Prostate gland (tissue), 2 donors: ENCODE measurements at regions not wholly inside any gene's neighbourhood (a gene's known extent, or its start where the extent isn't known, plus 50 kb on each side); places are given as distances from the start of the nearest gene placed in this dataset.

Experiments
- DNase-seq: peaks from one replicate; pipeline ENCODE4 v3.0.0-alpha.2; 2019; ENCODE audit warnings: low spot score
- H3K27ac ChIP-seq, 2 donors: fragments of 200-600 bp; sonication (generic); 2 replicates each; pipeline ENCODE4 v1.5.1; 2017 to 2019
- H3K27me3 ChIP-seq: fragments of 200-600 bp; sonication (generic); replicated peaks from 2 replicates; pipeline ENCODE4 v1.5.1; 2019; ENCODE audit not compliant: insufficient read depth
- H3K36me3 ChIP-seq, 2 donors: fragments of 200-600 bp; sonication (generic); 1 replicate in 1 of 2; 2 replicates in 1 of 2; pipeline versions ENCODE4 v1.5.1 to v1.8.1; 2017 to 2019
- H3K4me1 ChIP-seq: fragments of 200-600 bp; sonication (generic); replicated peaks from 2 replicates; pipeline ENCODE4 v1.5.1; 2019
- H3K4me3 ChIP-seq, 2 donors: fragments of 200-600 bp; sonication (generic); 2 replicates each; pipeline ENCODE4 v1.5.1; 2017 to 2019
- H3K9me3 ChIP-seq: fragments of 200-600 bp; sonication (generic); 2 replicates; pipeline ENCODE4 v1.5.1; 2017
- CTCF ChIP-seq, 4 experiments: fragments of 200-600 bp in 2 of 4; fragments of 450-650 bp in 2 of 4; sonication (generic) in 2 of 4; IDR thresholded peaks; 1 replicate in 3 of 4; 2 replicates in 1 of 4; pipeline ENCODE4 v1.5.1; 2016 to 2019; ENCODE audit warnings: antibody characterized with exemption in 4 of 4, mild to moderate bottlenecking in 2 of 4, moderate library complexity in 2 of 4
- POLR2A ChIP-seq: fragments of 450-650 bp; IDR thresholded peaks from one replicate; pipeline ENCODE4 v1.6.1; 2016; ENCODE audit warnings: antibody characterized with exemption, mild to moderate bottlenecking
- POLR2AphosphoS5 ChIP-seq: sonication (generic); formaldehyde crosslinking; IDR thresholded peaks from one replicate; pipeline ENCODE4 v1.6.1; 2017; ENCODE audit warnings: antibody characterized with exemption
- WGBS: methylation state at CpG from one replicate; pipeline ENCODE4 v1.1.5; 2018; 5-methylcytosine and 5-hydroxymethylcytosine counted together
- intact Hi-C: fragments of 100-400 bp; cut with DNase I; formaldehyde crosslinking; loops from one replicate; pipeline ENCODE4 v1.14.2; 2022

- H3K27me3 ChIP-seq = no peaks in the 10 kb centered on the region
- 87% methylated on average over 15 of the region's 17 CpGs for WGBS
- H3K36me3 ChIP-seq = no peaks in the 10 kb centered on the region
- H3K4me3 ChIP-seq = no peak overlapping the region
- H3K4me1 ChIP-seq = no peaks in the 10 kb centered on the region
- H3K9me3 ChIP-seq = no peaks in the 10 kb centered on the region
- DNase-seq = no peak
- TF ChIP-seq POLR2A = no peak
- intact Hi-C loops = no loop called here
- H3K27ac ChIP-seq = no peak overlapping the region
Observed at GRCh38 chr3:82505079-82505756, 743.8 kb upstream of the GBE1 start.

GRCh38 chr3:82498186-82498585 is 736.7 kb upstream of the GBE1 start:
- no peaks in the 10 kb centered on the region for H3K36me3 ChIP-seq
- TF ChIP-seq CTCF (IDR thresholded peaks at IDR 0.05) (no peak), POLR2A (no peak), POLR2AphosphoS5 (no peak)
- no peak for DNase-seq
- no peaks in the 10 kb centered on the region for H3K4me1 ChIP-seq
- WGBS = 89% methylated on average over 11 of the region's 11 CpGs
- H3K27ac ChIP-seq = no peak overlapping the region
- no peaks in the 10 kb centered on the region for H3K9me3 ChIP-seq
- no peak overlapping the region for H3K4me3 ChIP-seq
- intact Hi-C loops = no loop called here
- H3K27me3 ChIP-seq = no peaks in the 10 kb centered on the region

GRCh38 chr3:82496890-82497560 is 735.6 kb upstream of the GBE1 start:
- WGBS = 53% methylated on average over 8 of the region's 8 CpGs
- H3K4me3 ChIP-seq = no peak overlapping the region
- H3K36me3 ChIP-seq = no peaks in the 10 kb centered on the region
- no peak overlapping the region for H3K27ac ChIP-seq
- no peaks in the 10 kb centered on the region for H3K4me1 ChIP-seq
- H3K27me3 ChIP-seq = no peaks in the 10 kb centered on the region
- TF ChIP-seq CTCF (IDR thresholded peaks at IDR 0.05) = no peak
- TF ChIP-seq POLR2A = no peak
- TF ChIP-seq POLR2AphosphoS5 = no peak
- intact Hi-C loops = no loop called here
- H3K9me3 ChIP-seq = no peaks in the 10 kb centered on the region
- no peak for DNase-seq

GRCh38 chr3:82495655-82496054 is 734.2 kb upstream of the GBE1 start:
- H3K27me3 ChIP-seq = no peaks in the 10 kb centered on the region
- 92% methylated on average over 2 of the region's 2 CpGs for WGBS
- H3K27ac ChIP-seq = no peak overlapping the region
- H3K36me3 ChIP-seq = no peaks in the 10 kb centered on the region
- no peak overlapping the region for H3K4me3 ChIP-seq
- intact Hi-C loops = no loop called here
- TF ChIP-seq CTCF (IDR thresholded peaks at IDR 0.05) = no peak
- no peak for TF ChIP-seq POLR2AphosphoS5
- TF ChIP-seq POLR2A = no peak
- H3K4me1 ChIP-seq = no peaks in the 10 kb centered on the region
- DNase-seq = no peak
- H3K9me3 ChIP-seq = no peaks in the 10 kb centered on the region

GRCh38 chr3:82494977-82495489 is 733.6 kb upstream of the GBE1 start:
- intact Hi-C loops = no loop called here
- Histone ChIP-seq H3K27me3 (no peaks in the 10 kb centered on the region), H3K4me1 (no peaks in the 10 kb centered on the region), H3K4me3 (no peak overlapping the region), H3K9me3 (no peaks in the 10 kb centered on the region), H3K27ac (no peak overlapping the region), H3K36me3 (no peaks in the 10 kb centered on the region)
- 80% methylated on average over 1 of the region's 1 CpG for WGBS
- no peak for DNase-seq
- TF ChIP-seq POLR2A = no peak
- no peak for TF ChIP-seq POLR2AphosphoS5
- no peak for TF ChIP-seq CTCF (IDR thresholded peaks at IDR 0.05)
